GM23338 (cell line): ENCODE measurements at regions not wholly inside any gene's neighbourhood (a gene's known extent, or its start where the extent isn't known, plus 50 kb on each side); places are given as distances from the start of the nearest gene placed in this dataset.

Experiments
- ATAC-seq: fragments of 200-7000 bp; cut with Tn5 transposase; 3 replicates; pipeline ENCODE4 v1.9.1; 2020
- DNase-seq: peaks from one replicate; pipeline ENCODE4 v3.0.0-alpha.2; 2015; ENCODE audit warnings: low spot score
- H2AFZ ChIP-seq: fragments of 200-600 bp; sonication (generic); 2 replicates; pipeline ENCODE4 v1.8.0; 2016; ENCODE audit warnings: antibody characterized with exemption, mild to moderate bottlenecking, moderate library complexity
- H3F3A ChIP-seq: fragments of 200-600 bp; sonication (generic); replicated peaks from 2 replicates; pipeline ENCODE4 v1.8.0; 2017; ENCODE audit warnings: antibody characterized with exemption, mixed run types, low read depth
- H3K27ac ChIP-seq: fragments of 200-600 bp; sonication (generic); 2 replicates; pipeline ENCODE4 v1.6.1; 2016; ENCODE audit warnings: low read depth
- H3K27me3 ChIP-seq: fragments of 200-600 bp; sonication (generic); 2 replicates; pipeline ENCODE4 v1.8.0; 2016; ENCODE audit warnings: mild to moderate bottlenecking, mixed run types, moderate library complexity; ENCODE audit not compliant: insufficient read depth
- H3K36me3 ChIP-seq: fragments of 200-600 bp; sonication (generic); 2 replicates; pipeline ENCODE4 v1.8.0; 2016; ENCODE audit warnings: mild to moderate bottlenecking; ENCODE audit not compliant: insufficient read depth
- H3K4me1 ChIP-seq: fragments of 200-600 bp; sonication (generic); 2 replicates; pipeline ENCODE4 v1.8.0; 2016; ENCODE audit warnings: mild to moderate bottlenecking, moderate library complexity; ENCODE audit not compliant: insufficient read depth
- H3K4me2 ChIP-seq: fragments of 200-600 bp; sonication (generic); 2 replicates; pipeline ENCODE4 v1.7.1; 2017; ENCODE audit warnings: mixed run types
- H3K4me3 ChIP-seq: fragments of 200-600 bp; sonication (generic); 2 replicates; pipeline ENCODE4 v1.6.1; 2016; ENCODE audit warnings: mixed run types
- H3K79me2 ChIP-seq: fragments of 200-600 bp; sonication (generic); replicated peaks from 2 replicates; pipeline ENCODE4 v1.8.0; 2017; ENCODE audit warnings: mild to moderate bottlenecking; ENCODE audit not compliant: insufficient read depth
- H3K9me2 ChIP-seq: fragments of 200-600 bp; sonication (generic); 2 replicates; pipeline ENCODE4 v1.8.0; 2017; ENCODE audit not compliant: insufficient read depth
- H4K20me1 ChIP-seq: fragments of 200-600 bp; sonication (generic); replicated peaks from 2 replicates; pipeline ENCODE4 v1.8.0; 2017; ENCODE audit warnings: mild to moderate bottlenecking; ENCODE audit not compliant: insufficient read depth
- H3K27ac Mint-ChIP-seq: 2 replicates; pipeline ENCODE4 v1.8.0; 2020; ENCODE audit warnings: inconsistent platforms, mild to moderate bottlenecking, moderate library complexity, mixed read lengths
- H3K27me3 Mint-ChIP-seq: 3 replicates; pipeline ENCODE4 v1.8.0; 2022; ENCODE audit warnings: low read depth, mild to moderate bottlenecking, moderate library complexity, mixed read lengths, inconsistent platforms; ENCODE audit not compliant: insufficient read depth, poor library complexity
- H3K36me3 Mint-ChIP-seq: 3 replicates; pipeline ENCODE4 v1.8.0; 2021; ENCODE audit warnings: low read depth, mild to moderate bottlenecking, inconsistent platforms, moderate library complexity, mixed read lengths
- H3K4me1 Mint-ChIP-seq: 3 replicates; pipeline ENCODE4 v1.8.0; 2020; ENCODE audit warnings: mild to moderate bottlenecking, inconsistent platforms, mixed read lengths
- H3K4me3 Mint-ChIP-seq: 3 replicates; pipeline ENCODE4 v1.8.0; 2021; ENCODE audit warnings: moderate library complexity, mild to moderate bottlenecking, inconsistent platforms, mixed read lengths
- H3K9me3 Mint-ChIP-seq: 3 replicates; pipeline ENCODE4 v1.8.0; 2020; ENCODE audit warnings: moderate library complexity, mild to moderate bottlenecking, inconsistent platforms, mixed read lengths
- CREB1 ChIP-seq: fragments of 250-450 bp; sonication (Bioruptor Pico); IDR thresholded peaks from 2 replicates; pipeline ENCODE4 v1.5.0; 2020; ENCODE audit warnings: low read depth, mild to moderate bottlenecking, moderate library complexity
- EZH2phosphoT487 ChIP-seq: fragments of 200-600 bp; sonication (generic); IDR thresholded peaks from one replicate; pipeline ENCODE4 v1.8.1; 2018; ENCODE audit warnings: antibody characterized with exemption; ENCODE audit not compliant: unreplicated experiment
- JUNB ChIP-seq: IDR thresholded peaks from one replicate; pipeline ENCODE4 v1.6.1; 2016; ENCODE audit warnings: antibody characterized with exemption; ENCODE audit not compliant: unreplicated experiment
- POLR2AphosphoS5 ChIP-seq: IDR thresholded peaks from 2 replicates; pipeline ENCODE4 v1.6.1; 2016; ENCODE audit warnings: antibody characterized with exemption, low read depth
- STAT1 ChIP-seq: IDR thresholded peaks from one replicate; pipeline ENCODE4 v1.6.1; 2016; ENCODE audit warnings: antibody characterized with exemption; ENCODE audit not compliant: unreplicated experiment
- ZNF114 ChIP-seq: fragments of 250-450 bp; sonication (Bioruptor Pico); IDR thresholded peaks from 2 replicates; pipeline ENCODE4 v1.5.0; 2020; ENCODE audit warnings: mild to moderate bottlenecking, moderate library complexity
- ZNF462 ChIP-seq: fragments of 250-450 bp; sonication (Bioruptor Pico); IDR thresholded peaks from 2 replicates; pipeline ENCODE4 v1.5.0; 2020; ENCODE audit warnings: mild to moderate bottlenecking, moderate library complexity
- TF ChIP-seq, protein P1 (sequence below), 2 experiments: fragments of 200-600 bp in 1 of 2; sonication (generic) in 1 of 2; conservative IDR thresholded peaks; 2 replicates each; pipeline versions ENCODE4 v1.5.1 to v1.6.1; 2016 to 2017; ENCODE audit warnings: antibody characterized with exemption in 2 of 2, low read depth in 2 of 2, mild to moderate bottlenecking in 2 of 2, moderate library complexity in 1 of 2
- TF ChIP-seq, protein P2 (sequence below): IDR thresholded peaks from 2 replicates; pipeline ENCODE4 v1.6.1; 2016; ENCODE audit warnings: antibody characterized with exemption

DNA sequence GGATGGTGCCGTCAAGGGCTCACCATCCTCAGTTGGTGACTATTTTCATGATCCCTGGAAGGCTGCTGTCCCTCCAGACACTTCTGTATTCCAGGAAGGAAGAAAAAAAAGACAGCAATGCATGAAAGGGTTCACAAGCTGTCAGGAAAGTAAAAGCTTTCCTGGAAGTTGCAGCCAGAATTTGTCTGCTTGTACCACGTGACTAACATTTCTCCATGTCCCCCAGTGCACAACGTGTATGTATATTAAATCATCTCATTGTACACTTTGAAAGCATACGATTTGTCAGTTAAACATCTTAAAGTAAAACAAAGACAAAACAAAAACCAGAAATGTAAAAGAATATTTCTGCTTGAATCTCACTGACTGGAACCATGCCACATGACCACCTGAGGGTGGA lies 127.4 kb upstream of the CLNK start (continued):
- TF ChIP-seq, protein P1, sequence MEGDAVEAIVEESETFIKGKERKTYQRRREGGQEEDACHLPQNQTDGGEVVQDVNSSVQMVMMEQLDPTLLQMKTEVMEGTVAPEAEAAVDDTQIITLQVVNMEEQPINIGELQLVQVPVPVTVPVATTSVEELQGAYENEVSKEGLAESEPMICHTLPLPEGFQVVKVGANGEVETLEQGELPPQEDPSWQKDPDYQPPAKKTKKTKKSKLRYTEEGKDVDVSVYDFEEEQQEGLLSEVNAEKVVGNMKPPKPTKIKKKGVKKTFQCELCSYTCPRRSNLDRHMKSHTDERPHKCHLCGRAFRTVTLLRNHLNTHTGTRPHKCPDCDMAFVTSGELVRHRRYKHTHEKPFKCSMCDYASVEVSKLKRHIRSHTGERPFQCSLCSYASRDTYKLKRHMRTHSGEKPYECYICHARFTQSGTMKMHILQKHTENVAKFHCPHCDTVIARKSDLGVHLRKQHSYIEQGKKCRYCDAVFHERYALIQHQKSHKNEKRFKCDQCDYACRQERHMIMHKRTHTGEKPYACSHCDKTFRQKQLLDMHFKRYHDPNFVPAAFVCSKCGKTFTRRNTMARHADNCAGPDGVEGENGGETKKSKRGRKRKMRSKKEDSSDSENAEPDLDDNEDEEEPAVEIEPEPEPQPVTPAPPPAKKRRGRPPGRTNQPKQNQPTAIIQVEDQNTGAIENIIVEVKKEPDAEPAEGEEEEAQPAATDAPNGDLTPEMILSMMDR (conservative IDR thresholded peaks at IDR 0.05; ENCODE audit: low read depth in 2 of 2): no peak
- no peak for TF ChIP-seq CREB1 (CRISPR knock-in tag)

- TF ChIP-seq EZH2phosphoT487 (no peak), POLR2AphosphoS5 (no peak), STAT1 (no peak)
- TF ChIP-seq, protein P2, sequence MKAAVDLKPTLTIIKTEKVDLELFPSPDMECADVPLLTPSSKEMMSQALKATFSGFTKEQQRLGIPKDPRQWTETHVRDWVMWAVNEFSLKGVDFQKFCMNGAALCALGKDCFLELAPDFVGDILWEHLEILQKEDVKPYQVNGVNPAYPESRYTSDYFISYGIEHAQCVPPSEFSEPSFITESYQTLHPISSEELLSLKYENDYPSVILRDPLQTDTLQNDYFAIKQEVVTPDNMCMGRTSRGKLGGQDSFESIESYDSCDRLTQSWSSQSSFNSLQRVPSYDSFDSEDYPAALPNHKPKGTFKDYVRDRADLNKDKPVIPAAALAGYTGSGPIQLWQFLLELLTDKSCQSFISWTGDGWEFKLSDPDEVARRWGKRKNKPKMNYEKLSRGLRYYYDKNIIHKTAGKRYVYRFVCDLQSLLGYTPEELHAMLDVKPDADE: no peak
- H3K36me3 ChIP-seq: no peaks in the 10 kb centered on the region; the same call in 1 of the 2 replicates
- peaks cover 3% of the 10 kb centered on the region; the same call in 1 of the 3 replicates for H3K36me3 Mint-ChIP-seq
- ATAC-seq (no peak), DNase-seq (no peak)
- H3K4me3 Mint-ChIP-seq: no peak overlapping the region
- no peak overlapping the region for H3K27ac Mint-ChIP-seq
- peaks cover 5% of the 10 kb centered on the region; the same call in 2 of the 3 replicates for H3K4me1 Mint-ChIP-seq
- no peaks in the 10 kb centered on the region for H4K20me1 ChIP-seq
- H3K27me3 Mint-ChIP-seq: peaks cover 7% of the 10 kb centered on the region
- H3K79me2 ChIP-seq: no peaks in the 10 kb centered on the region
- H3K27me3 ChIP-seq: no peaks in the 10 kb centered on the region
- no peak overlapping the region for H3K4me3 ChIP-seq
- peaks cover 16% of the 10 kb centered on the region; the same call in 1 of the 2 replicates for H3K9me2 ChIP-seq
- no peak overlapping the region for H2AFZ ChIP-seq
- H3F3A ChIP-seq: no peaks in the 10 kb centered on the region
- H3K9me3 Mint-ChIP-seq: no peaks in the 10 kb centered on the region; the same call in 2 of the 3 replicates
- H3K4me1 ChIP-seq: no peaks in the 10 kb centered on the region
- no peak overlapping the region for H3K27ac ChIP-seq
- no peak overlapping the region for H3K4me2 ChIP-seq
Observed at GRCh38 chr4:10810411-10810810, 125.8 kb upstream of the CLNK start.

DNA sequence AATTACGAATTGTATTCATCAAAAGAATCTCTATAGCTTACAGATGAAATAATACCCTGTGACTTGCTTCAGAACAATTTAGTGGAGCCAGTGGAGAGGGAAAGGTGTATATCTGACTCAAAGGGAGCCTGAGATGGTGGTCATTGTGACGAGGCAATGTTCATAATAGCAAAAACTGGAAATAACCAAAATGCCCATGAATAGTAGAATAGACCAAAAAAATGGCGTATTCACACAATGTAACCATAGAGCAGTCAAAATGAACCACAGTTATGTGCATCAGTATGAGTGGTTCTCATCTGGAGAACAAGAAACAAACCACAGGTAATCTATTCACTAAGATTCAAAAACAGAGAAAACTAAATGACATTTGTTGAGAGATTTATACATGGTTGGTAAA lies 125.3 kb upstream of the CLNK start:
- H2AFZ ChIP-seq: no peak overlapping the region
- no peak overlapping the region for H3K27ac ChIP-seq
- ATAC-seq (no peak), DNase-seq (no peak)
- no peak overlapping the region for H3K4me2 ChIP-seq
- H3K4me3 ChIP-seq: no peak overlapping the region
- Mint-ChIP-seq H3K9me3 (no peaks in the 10 kb centered on the region; the same call in 2 of the 3 replicates), H3K27ac (no peak overlapping the region), H3K27me3 (peaks cover 7% of the 10 kb centered on the region), H3K4me3 (no peak overlapping the region), H3K4me1 (peaks cover 10% of the 10 kb centered on the region; the same call in 2 of the 3 replicates), H3K36me3 (peaks cover 3% of the 10 kb centered on the region; the same call in 1 of the 3 replicates)
- H4K20me1 ChIP-seq: no peaks in the 10 kb centered on the region
- no peaks in the 10 kb centered on the region for H3K4me1 ChIP-seq
- H3K9me2 ChIP-seq: peaks cover 20% of the 10 kb centered on the region; the same call in 1 of the 2 replicates
- H3F3A ChIP-seq: no peaks in the 10 kb centered on the region
- no peaks in the 10 kb centered on the region; the same call in 1 of the 2 replicates for H3K36me3 ChIP-seq
- H3K79me2 ChIP-seq: no peaks in the 10 kb centered on the region
- no peaks in the 10 kb centered on the region for H3K27me3 ChIP-seq
- no peak for TF ChIP-seq EZH2phosphoT487
- TF ChIP-seq, protein P1 (conservative IDR thresholded peaks at IDR 0.05; ENCODE audit: low read depth in 2 of 2): no peak
- no peak for TF ChIP-seq ZNF114 (CRISPR knock-in tag)
- TF ChIP-seq ZNF462 (CRISPR knock-in tag): no peak
- TF ChIP-seq JUNB: no peak
